Testis (tissue), 2 donors: ENCODE measurements at regions not wholly inside any gene's neighbourhood (a gene's known extent, or its start where the extent isn't known, plus 50 kb on each side); places are given as distances from the start of the nearest gene placed in this dataset.
"Not testable (repeated sequence)": the region's sequence is repeated elsewhere in the genome, so short reads cannot be mapped to it uniquely, and the experiment has no call there.

Source experiments
- DNase-seq: peaks from one replicate; pipeline ENCODE4 v3.0.0-alpha.2; 2019
- H3K27ac ChIP-seq, 2 donors: fragments of 200-600 bp; sonication (generic); one replicate each; pipeline ENCODE4 v1.5.1; 2019
- H3K27me3 ChIP-seq: fragments of 200-600 bp; sonication (generic); one replicate; pipeline ENCODE4 v1.5.1; 2019
- H3K36me3 ChIP-seq: fragments of 200-600 bp; sonication (generic); one replicate; pipeline ENCODE4 v1.5.1; 2017; ENCODE audit warnings: low read depth; ENCODE audit errors: missing control alignments
- H3K4me1 ChIP-seq: fragments of 200-600 bp; sonication (generic); one replicate; pipeline ENCODE4 v1.5.1; 2019
- H3K4me3 ChIP-seq, 2 donors: fragments of 200-600 bp; sonication (generic); one replicate each; pipeline ENCODE4 v1.5.1; 2017 to 2019
- H3K9me3 ChIP-seq: fragments of 200-600 bp; sonication (generic); one replicate; pipeline ENCODE4 v1.5.1; 2017
- POLR2A ChIP-seq: fragments of 450-650 bp; IDR thresholded peaks from one replicate; pipeline ENCODE4 v1.6.1; 2017; ENCODE audit warnings: antibody characterized with exemption, mild to moderate bottlenecking, moderate library complexity
- WGBS, 2 donors: methylation state at CpG; one replicate each; pipeline ENCODE4 v1.1.5; 2018; 5-methylcytosine and 5-hydroxymethylcytosine counted together
- intact Hi-C: fragments of 100-400 bp; cut with DNase I; formaldehyde crosslinking; loops from one replicate; pipeline ENCODE4 v1.15.1; 2023; ENCODE audit warnings: low total_unique reads
- small RNA-seq, 2 donors: library from RNA; depleted of rRNA; stranded (forward); fragments of <200 nt; gene quantifications; one replicate each; pipeline ENCODE3, GENCODE V24; 2016
- TF ChIP-seq, protein P1 (sequence below), 3 experiments: fragments of 450-650 bp in 2 of 3; fragments of 200-600 bp in 1 of 3; sonication (generic) in 1 of 3; IDR thresholded peaks; one replicate each; pipeline ENCODE4 v1.5.1; 2016 to 2019; ENCODE audit warnings: antibody characterized with exemption in 3 of 3, mild to moderate bottlenecking in 2 of 3, moderate library complexity in 1 of 3

DNA sequence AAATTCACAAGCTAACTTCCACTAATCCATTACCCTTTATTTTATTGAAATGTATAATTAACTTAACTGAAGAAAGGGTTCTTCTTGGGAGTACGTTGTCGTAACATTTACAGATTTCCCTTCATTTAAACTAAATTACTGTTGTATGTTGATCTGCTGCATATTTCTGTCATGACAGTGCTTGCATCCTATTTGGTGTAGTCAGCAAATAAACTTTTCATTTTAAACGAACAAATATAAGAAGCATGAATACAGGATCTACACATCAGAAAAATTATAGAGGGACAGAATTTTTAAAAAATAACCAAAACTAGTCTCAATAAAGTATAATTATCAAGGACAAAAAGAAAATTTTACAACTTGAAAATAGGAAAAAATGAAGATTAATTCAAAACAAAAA lies 66.5 kb upstream of the ZNF267 start:
- DNase-seq, result no peak
- no peak overlapping the region for H3K27ac ChIP-seq
- H3K4me1 ChIP-seq, result no peaks in the 10 kb centered on the region
- intact Hi-C loops, result no loop called here
- no peaks in the 10 kb centered on the region for H3K9me3 ChIP-seq
- TF ChIP-seq POLR2A, result no peak
- TF ChIP-seq, protein P1, sequence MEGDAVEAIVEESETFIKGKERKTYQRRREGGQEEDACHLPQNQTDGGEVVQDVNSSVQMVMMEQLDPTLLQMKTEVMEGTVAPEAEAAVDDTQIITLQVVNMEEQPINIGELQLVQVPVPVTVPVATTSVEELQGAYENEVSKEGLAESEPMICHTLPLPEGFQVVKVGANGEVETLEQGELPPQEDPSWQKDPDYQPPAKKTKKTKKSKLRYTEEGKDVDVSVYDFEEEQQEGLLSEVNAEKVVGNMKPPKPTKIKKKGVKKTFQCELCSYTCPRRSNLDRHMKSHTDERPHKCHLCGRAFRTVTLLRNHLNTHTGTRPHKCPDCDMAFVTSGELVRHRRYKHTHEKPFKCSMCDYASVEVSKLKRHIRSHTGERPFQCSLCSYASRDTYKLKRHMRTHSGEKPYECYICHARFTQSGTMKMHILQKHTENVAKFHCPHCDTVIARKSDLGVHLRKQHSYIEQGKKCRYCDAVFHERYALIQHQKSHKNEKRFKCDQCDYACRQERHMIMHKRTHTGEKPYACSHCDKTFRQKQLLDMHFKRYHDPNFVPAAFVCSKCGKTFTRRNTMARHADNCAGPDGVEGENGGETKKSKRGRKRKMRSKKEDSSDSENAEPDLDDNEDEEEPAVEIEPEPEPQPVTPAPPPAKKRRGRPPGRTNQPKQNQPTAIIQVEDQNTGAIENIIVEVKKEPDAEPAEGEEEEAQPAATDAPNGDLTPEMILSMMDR (IDR thresholded peaks at IDR 0.05), result no peak
- H3K4me3 ChIP-seq, result no peak overlapping the region
- H3K27me3 ChIP-seq, result no peaks in the 10 kb centered on the region
- WGBS, 2 donors, result 81 to 85% methylated on average over 3 of the region's 3 CpGs
- H3K36me3 ChIP-seq, result no peaks in the 10 kb centered on the region

DNA sequence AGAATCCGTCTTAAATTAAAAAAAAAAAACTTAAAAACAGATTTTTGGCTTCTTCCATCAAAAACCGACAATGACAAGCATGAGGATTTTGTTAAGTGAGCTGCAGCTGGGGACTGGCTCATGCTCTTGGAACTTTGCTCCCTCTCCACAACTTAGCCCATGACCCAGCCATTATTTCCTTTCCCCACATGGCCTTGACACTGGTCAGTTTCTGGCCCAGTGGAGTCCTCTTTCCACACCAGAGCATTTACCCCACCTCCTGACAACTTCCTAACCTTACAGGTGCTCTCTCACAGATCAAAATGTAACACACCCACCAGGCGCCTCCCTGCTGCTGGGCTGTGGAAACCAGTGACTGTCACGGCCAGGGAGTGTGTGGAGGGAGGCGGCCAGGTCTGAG lies 62.7 kb upstream of the ZNF267 start:
- H3K4me3 ChIP-seq, result no peak overlapping the region
- no peaks in the 10 kb centered on the region for H3K4me1 ChIP-seq
- WGBS, 2 donors, result 42 to 57% methylated on average over 3 to 5 of the region's 5 CpGs
- H3K27ac ChIP-seq, result no peak overlapping the region
- intact Hi-C loops, result no loop called here
- no peak for TF ChIP-seq POLR2A
- TF ChIP-seq, protein P1 (IDR thresholded peaks at IDR 0.05), result no peak
- no peaks in the 10 kb centered on the region for H3K27me3 ChIP-seq
- no peak for DNase-seq
- no peaks in the 10 kb centered on the region for H3K36me3 ChIP-seq
- H3K9me3 ChIP-seq, result no peaks in the 10 kb centered on the region

DNA sequence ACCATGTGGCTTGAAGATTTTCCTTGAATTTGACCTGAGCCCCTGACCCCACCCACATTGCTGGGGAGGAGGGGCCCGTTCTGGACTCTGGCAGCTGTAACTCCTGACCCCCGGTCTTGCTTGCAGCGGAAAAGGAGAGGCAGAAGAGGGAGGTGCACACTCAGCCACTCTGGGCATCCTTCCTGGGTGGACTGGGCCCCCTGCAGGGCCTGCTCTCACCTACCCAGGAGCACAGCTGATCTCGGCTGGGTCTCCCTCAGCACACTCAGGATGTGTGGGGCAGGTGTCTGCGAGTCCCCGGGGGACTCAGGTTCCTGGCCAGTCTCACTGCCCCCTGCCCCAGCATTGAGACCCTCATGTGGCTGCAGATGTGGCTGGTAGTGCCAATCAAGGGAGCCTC lies 57.5 kb upstream of the ZNF267 start:
- WGBS, 2 donors, result 89% methylated on average over 3 of the region's 6 CpGs; no CpG with 5 or more reads in 1 of the 2 donors
- H3K27ac ChIP-seq, intact Hi-C loops, H3K36me3 ChIP-seq, DNase-seq, H3K4me1 ChIP-seq, H3K4me3 ChIP-seq, H3K9me3 ChIP-seq, H3K27me3 ChIP-seq: not testable (repeated sequence)

DNA sequence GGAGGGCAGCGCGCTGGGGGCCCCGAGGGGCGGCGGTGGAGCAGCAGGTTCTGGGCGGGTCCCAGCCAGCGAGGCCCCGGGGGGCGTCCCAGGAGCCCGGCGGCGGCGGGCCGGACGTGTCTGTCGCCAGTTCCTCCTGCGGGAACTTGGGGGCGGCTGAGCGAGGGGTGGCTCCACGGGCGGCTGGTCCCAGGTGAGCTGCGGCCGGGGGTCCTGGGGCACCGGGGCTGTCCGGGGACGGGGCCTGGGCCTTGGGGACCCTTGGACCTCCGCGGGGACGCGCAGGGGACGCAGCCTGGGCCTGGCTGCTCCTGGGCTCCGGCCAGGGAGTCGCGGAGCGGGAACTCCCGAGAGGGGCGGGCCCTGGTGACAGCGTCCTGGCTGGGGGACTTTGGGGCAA lies 54.2 kb upstream of the ZNF267 start:
- peak overlapping the region; percentile 32 to 49 for H3K4me3 ChIP-seq
- H3K9me3 ChIP-seq, result no peaks in the 10 kb centered on the region
- no peaks in the 10 kb centered on the region for H3K4me1 ChIP-seq
- DNase-seq, result no peak
- TF ChIP-seq POLR2A, result no peak
- TF ChIP-seq, protein P1 (IDR thresholded peaks at IDR 0.05), result no peak
- WGBS, 2 donors, result 15 to 17% methylated on average over 1 to 38 of the region's 38 CpGs
- no peak overlapping the region for H3K27ac ChIP-seq
- H3K36me3 ChIP-seq, result no peaks in the 10 kb centered on the region
- intact Hi-C loops, result no loop called here
- H3K27me3 ChIP-seq, result no peaks in the 10 kb centered on the region

DNA sequence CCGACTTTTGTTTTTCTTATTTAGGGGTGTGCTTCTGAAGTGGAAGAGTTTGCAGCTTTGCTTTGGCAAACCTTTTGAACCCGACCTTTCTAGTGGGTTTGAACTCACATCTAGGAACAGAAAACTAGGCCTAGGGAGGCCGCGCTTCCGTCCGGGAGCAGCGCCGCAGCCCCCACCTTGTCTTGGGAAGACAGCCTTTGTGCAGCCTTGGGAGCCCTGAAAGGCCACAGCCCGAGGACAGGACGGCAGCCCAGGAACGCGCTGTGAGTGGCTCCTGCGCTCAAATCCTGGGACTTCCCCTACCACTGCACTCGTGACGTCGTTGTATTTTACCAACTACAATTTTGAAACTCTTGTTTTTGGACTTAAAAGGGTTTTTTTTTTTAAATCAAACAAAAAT lies 53.7 kb upstream of the ZNF267 start:
- no peaks in the 10 kb centered on the region for H3K36me3 ChIP-seq
- no peak for DNase-seq
- TF ChIP-seq, protein P1 (IDR thresholded peaks at IDR 0.05), result no peak
- TF ChIP-seq POLR2A, result no peak
- 53 to 61% methylated on average over 16 of the region's 16 CpGs for WGBS, 2 donors
- H3K4me3 ChIP-seq, result peak overlapping the region; percentile 32 to 49
- intact Hi-C loops, result no loop called here
- no peaks in the 10 kb centered on the region for H3K4me1 ChIP-seq
- H3K9me3 ChIP-seq, result no peaks in the 10 kb centered on the region
- no peaks in the 10 kb centered on the region for H3K27me3 ChIP-seq
- H3K27ac ChIP-seq, result no peak overlapping the region

Small RNA genes in the stretch of these regions (small RNA-seq; reads per million reads assigned to genes)
- gene AC074050.1, result 0 reads per million in 2 donors
